H9 (cell line): ENCODE measurements at regions not wholly inside any gene's neighbourhood (a gene's known extent, or its start where the extent isn't known, plus 50 kb on each side); places are given as distances from the start of the nearest gene placed in this dataset.

Experiments used
- DNase-seq: peaks from one replicate; pipeline ENCODE4 v3.0.0-alpha.2; 2017
- H2AFZ ChIP-seq: one replicate; pipeline ENCODE4 v1.6.1; 2013; ENCODE audit warnings: mild to moderate bottlenecking, low read length, control low read depth, moderate library complexity
- H2AK5ac ChIP-seq: 2 replicates; pipeline ENCODE4 v1.6.1; 2013; ENCODE audit warnings: low read length, control low read depth, mixed read lengths; ENCODE audit not compliant: insufficient read length
- H2BK120ac ChIP-seq: one replicate; pipeline ENCODE4 v1.6.1; 2013; ENCODE audit warnings: low read depth, mild to moderate bottlenecking, low read length, control low read depth, inconsistent platforms; ENCODE audit not compliant: poor library complexity, severe bottlenecking
- H2BK12ac ChIP-seq: 2 replicates; pipeline ENCODE4 v1.6.1; 2013; ENCODE audit warnings: low read length, control low read depth, mixed read lengths, low read depth; ENCODE audit not compliant: insufficient read length
- H2BK15ac ChIP-seq: 2 replicates; pipeline ENCODE4 v1.6.1; 2013; ENCODE audit warnings: low read depth, low read length, control low read depth
- H2BK20ac ChIP-seq: one replicate; pipeline ENCODE4 v1.6.1; 2013; ENCODE audit warnings: low read depth, mild to moderate bottlenecking, low read length, control low read depth, inconsistent platforms; ENCODE audit not compliant: poor library complexity, severe bottlenecking
- H2BK5ac ChIP-seq: 2 replicates; pipeline ENCODE4 v1.6.1; 2013; ENCODE audit warnings: low read length, control low read depth, mixed read lengths; ENCODE audit not compliant: insufficient read length
- H3K14ac ChIP-seq: 2 replicates; pipeline ENCODE4 v1.6.1; 2013; ENCODE audit warnings: low read length, control low read depth; ENCODE audit not compliant: insufficient read depth
- H3K18ac ChIP-seq: 2 replicates; pipeline ENCODE4 v1.6.1; 2013; ENCODE audit warnings: low read depth, mild to moderate bottlenecking, mixed read lengths, low read length, control low read depth; ENCODE audit not compliant: insufficient read length
- H3K23ac ChIP-seq: 2 replicates; pipeline ENCODE4 v1.6.1; 2013; ENCODE audit warnings: low read length, control low read depth, mixed read lengths, low read depth; ENCODE audit not compliant: insufficient read length
- H3K23me2 ChIP-seq: 2 replicates; pipeline ENCODE4 v1.6.1; 2013; ENCODE audit warnings: low read depth, mild to moderate bottlenecking, mixed read lengths, low read length, control low read depth; ENCODE audit not compliant: insufficient read length, poor library complexity, severe bottlenecking
- H3K27ac ChIP-seq: 2 replicates; pipeline ENCODE4 v1.5.1; 2013; ENCODE audit warnings: low read length, control low read depth, mixed read lengths, low read depth; ENCODE audit not compliant: insufficient read length
- H3K27me3 ChIP-seq: 2 replicates; pipeline ENCODE4 v1.6.1; 2013; ENCODE audit warnings: low read length, control low read depth, inconsistent platforms; ENCODE audit not compliant: insufficient read depth
- H3K4ac ChIP-seq: 2 replicates; pipeline ENCODE4 v1.6.1; 2013; ENCODE audit warnings: low read depth, mild to moderate bottlenecking, control low read depth, inconsistent platforms, low read length, moderate library complexity
- H3K4me1 ChIP-seq: 2 replicates; pipeline ENCODE4 v1.6.1; 2013; ENCODE audit warnings: low read length, control low read depth, inconsistent platforms; ENCODE audit not compliant: insufficient read depth
- H3K4me2 ChIP-seq: 2 replicates; pipeline ENCODE4 v1.6.1; 2013; ENCODE audit warnings: low read length, control low read depth, mixed read lengths; ENCODE audit not compliant: insufficient read length, insufficient read depth
- H3K56ac ChIP-seq: 2 replicates; pipeline ENCODE4 v1.6.1; 2013; ENCODE audit warnings: low read depth, mild to moderate bottlenecking, mixed read lengths, low read length, control low read depth; ENCODE audit not compliant: insufficient read length
- H3K79me1 ChIP-seq: 2 replicates; pipeline ENCODE4 v1.6.1; 2013; ENCODE audit warnings: low read depth, mild to moderate bottlenecking, moderate library complexity, low read length, control low read depth, inconsistent platforms; ENCODE audit not compliant: insufficient read depth, poor library complexity, severe bottlenecking
- H3K79me2 ChIP-seq: 2 replicates; pipeline ENCODE4 v1.6.1; 2013; ENCODE audit warnings: low read length, control low read depth, inconsistent platforms; ENCODE audit not compliant: insufficient read depth
- H3K9ac ChIP-seq: 2 replicates; pipeline ENCODE4 v1.6.1; 2013; ENCODE audit warnings: low read length, control low read depth, mixed read lengths; ENCODE audit not compliant: insufficient read length; ENCODE audit errors: extremely low read depth
- H3K9me3 ChIP-seq: one replicate; pipeline ENCODE4 v1.6.1; 2013; ENCODE audit warnings: low read depth, low read length, inconsistent platforms; ENCODE audit not compliant: control insufficient read depth
- H3T11ph ChIP-seq: one replicate; pipeline ENCODE4 v1.6.1; 2013; ENCODE audit warnings: mild to moderate bottlenecking, low read length, control low read depth, inconsistent platforms
- H4K20me1 ChIP-seq: one replicate; pipeline ENCODE4 v1.6.1; 2013; ENCODE audit not compliant: control insufficient read depth, insufficient read length, insufficient read depth
- H4K5ac ChIP-seq: 2 replicates; pipeline ENCODE4 v1.6.1; 2013; ENCODE audit warnings: low read depth, mild to moderate bottlenecking, mixed read lengths, low read length, control low read depth; ENCODE audit not compliant: insufficient read length
- H4K8ac ChIP-seq: replicated peaks from 2 replicates; pipeline ENCODE4 v1.6.1; 2013; ENCODE audit warnings: low read length, control low read depth, mixed read lengths, low read depth; ENCODE audit not compliant: insufficient read length
- H4K91ac ChIP-seq: 2 replicates; pipeline ENCODE4 v1.6.1; 2013; ENCODE audit warnings: low read depth, mild to moderate bottlenecking, moderate library complexity, mixed read lengths, low read length, control low read depth; ENCODE audit not compliant: insufficient read length
- H3K27ac Mint-ChIP-seq, 3 experiments: 2 replicates in 2 of 3; 3 replicates in 1 of 3; pipeline ENCODE4 v1.8.0; 2020 to 2021; ENCODE audit warnings: mixed read lengths in 3 of 3, mild to moderate bottlenecking in 1 of 3, moderate library complexity in 1 of 3
- H3K27me3 Mint-ChIP-seq: 2 replicates; pipeline ENCODE4 v1.8.0; 2021; ENCODE audit warnings: low read depth, mild to moderate bottlenecking, moderate library complexity, mixed read lengths
- H3K36me3 Mint-ChIP-seq, 3 experiments: 2 replicates in 2 of 3; 3 replicates in 1 of 3; pipeline ENCODE4 v1.8.0; 2020 to 2021; ENCODE audit warnings: low read depth in 3 of 3, mixed read lengths in 3 of 3; ENCODE audit not compliant: insufficient read depth in 1 of 3
- H3K4me1 Mint-ChIP-seq, 2 experiments: 2 replicates each; pipeline ENCODE4 v1.8.0; 2020; ENCODE audit warnings: mixed read lengths in 2 of 2
- H3K4me3 Mint-ChIP-seq, 2 experiments: 2 replicates in 1 of 2; 3 replicates in 1 of 2; pipeline ENCODE4 v1.8.0; 2020 to 2021; ENCODE audit warnings: mild to moderate bottlenecking in 2 of 2, mixed read lengths in 2 of 2, moderate library complexity in 1 of 2
- H3K9me3 Mint-ChIP-seq, 2 experiments: 2 replicates in 1 of 2; 3 replicates in 1 of 2; pipeline ENCODE4 v1.8.0; 2020; ENCODE audit warnings: mild to moderate bottlenecking in 2 of 2, mixed read lengths in 2 of 2, moderate library complexity in 1 of 2
- CTCF ChIP-seq: fragments of 200-600 bp; sonication (generic); conservative IDR thresholded peaks from 3 replicates; pipeline ENCODE4 v1.8.0; 2021; ENCODE audit warnings: antibody characterized with exemption, mild to moderate bottlenecking
- WGBS: extraction: QIAGEN DNeasy Blood & Tissue Kit; methylation state at CpG from one replicate; pipeline ENCODE4 v1.1.7; 2013; ENCODE audit warnings: missing lambda C conversion rate, low lambda C conversion rate, mixed read lengths; ENCODE audit not compliant: insufficient read length; ENCODE audit errors: extremely low coverage; 5-methylcytosine and 5-hydroxymethylcytosine counted together

GRCh38 chr22:49094151-49094550 is 733.5 kb downstream of the BRD1 start:
- Histone ChIP-seq H2BK120ac (no peak overlapping the region), H2BK20ac (no peak overlapping the region), H3K27ac (no peak overlapping the region), H3K9ac (no peak overlapping the region), H3K79me1 (no peaks in the 10 kb centered on the region), H3K79me2 (no peaks in the 10 kb centered on the region), H2BK5ac (no peak overlapping the region), H2BK12ac (no peak overlapping the region), H3K27me3 (no peaks in the 10 kb centered on the region), H2BK15ac (no peak overlapping the region), H4K91ac (no peak overlapping the region), H2AFZ (no peak overlapping the region), H3K18ac (no peak overlapping the region), H3K4me1 (no peaks in the 10 kb centered on the region), H3K23me2 (no peaks in the 10 kb centered on the region), H2AK5ac (no peak overlapping the region), H4K5ac (no peak overlapping the region), H3K23ac (no peak overlapping the region), H3K56ac (no peak overlapping the region), H3T11ph (no peak overlapping the region), H3K9me3 (no peaks in the 10 kb centered on the region), H3K4ac (no peak overlapping the region), H3K14ac (no peak overlapping the region), H3K4me2 (no peak overlapping the region), H4K20me1 (no peaks in the 10 kb centered on the region), H4K8ac (no peak overlapping the region)
- Mint-ChIP-seq H3K27ac (no peak overlapping the region), H3K27me3 (peaks cover 1% of the 10 kb centered on the region; the same call in 1 of the 2 replicates), H3K4me3 (no peak overlapping the region), H3K36me3 (no peaks in the 10 kb centered on the region; a peak in 1 of 7 replicates), H3K4me1 (0 out of 4 replicates have a peak, but pooled peaks cover 0 to 3% of the 10 kb centered on the region in 2 experiments), H3K9me3 (peaks cover 4% of the 10 kb centered on the region in 2 experiments; a peak in 3 of 5 replicates)
- TF ChIP-seq CTCF: no peak
- DNase-seq: no peak
- WGBS: no CpG with 5 or more reads among the region's 7 CpGs
